Left lung (tissue), 4 donors: ENCODE measurements at regions not wholly inside any gene's neighbourhood (a gene's known extent, or its start where the extent isn't known, plus 50 kb on each side); places are given as distances from the start of the nearest gene placed in this dataset.
A peak's percentile ranks its signal among the peaks of the same experiment; 100 is the strongest.

Experiments used
- ATAC-seq: fragments of 200-7000 bp; cut with Tn5 transposase; one replicate; pipeline ENCODE4 v1.9.1; 2020; ENCODE audit warnings: moderate library complexity
- DNase-seq, 4 donors: peaks; one replicate each; pipeline ENCODE4 v3.0.0-alpha.2; 2013 to 2020
- H3K27ac ChIP-seq, 2 donors: fragments of 200-600 bp; sonication (generic) in 1 of 2; one replicate each; pipeline versions ENCODE4 v1.5.0 to v1.8.0; 2020 to 2021
- H3K27me3 ChIP-seq, 2 donors: fragments of 200-600 bp; sonication (generic) in 1 of 2; one replicate each; pipeline versions ENCODE4 v1.5.0 to v1.8.0; 2020 to 2021
- H3K36me3 ChIP-seq, 2 donors: fragments of 200-600 bp; sonication (generic) in 1 of 2; one replicate each; pipeline versions ENCODE4 v1.5.0 to v1.8.0; 2020 to 2021
- H3K4me1 ChIP-seq, 2 donors: fragments of 200-600 bp; one replicate each; pipeline ENCODE4 v1.8.0; 2021
- H3K4me3 ChIP-seq, 2 donors: fragments of 200-600 bp; sonication (generic) in 1 of 2; one replicate each; pipeline versions ENCODE4 v1.5.0 to v1.8.0; 2020 to 2021; ENCODE audit warnings: mild to moderate bottlenecking in 1 of 2
- H3K9me3 ChIP-seq, 2 donors: fragments of 200-600 bp; sonication (generic) in 1 of 2; one replicate each; pipeline versions ENCODE4 v1.5.0 to v1.8.0; 2020 to 2021
- intact Hi-C, 2 donors: fragments of 100-400 bp; cut with DNase I; formaldehyde crosslinking; loops; one replicate each; pipeline versions ENCODE4 v1.11.2 to v1.14.2; 2022
- TF ChIP-seq, protein P1 (sequence below), 2 donors: fragments of 200-600 bp; sonication (generic) in 1 of 2; IDR thresholded peaks; one replicate each; pipeline versions ENCODE4 v1.5.0 to v1.8.0; 2021; ENCODE audit warnings: antibody characterized with exemption in 2 of 2
- donor health status: DM: no; HTN: yes; CAD: no.
- donor health status: DM: no; HTN: no; CAD: no.

DNA sequence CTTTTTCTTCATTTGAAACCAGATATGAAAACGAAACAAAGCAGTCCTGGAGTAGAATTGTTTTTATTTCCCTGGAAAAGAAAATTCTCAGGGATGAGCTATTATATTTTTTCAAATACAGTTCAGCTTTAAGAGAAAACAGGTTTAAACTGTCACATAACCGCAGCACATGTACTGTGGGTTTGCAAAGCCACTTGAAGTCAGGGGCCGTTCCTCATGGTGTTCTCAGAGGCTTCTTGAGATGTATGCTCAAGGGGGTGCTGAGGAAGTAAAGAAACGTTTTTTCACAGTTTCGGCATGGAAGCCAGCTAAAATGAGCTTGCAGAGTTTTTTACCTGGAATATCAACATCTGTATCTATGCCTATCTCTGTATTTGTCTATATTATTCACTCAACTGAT is 225.3 kb downstream of the MC4R start:
- DNase-seq (peak in 2 of 4 donors; percentile 39 to 53), ATAC-seq (peak; percentile 77)
- TF ChIP-seq, protein P1, sequence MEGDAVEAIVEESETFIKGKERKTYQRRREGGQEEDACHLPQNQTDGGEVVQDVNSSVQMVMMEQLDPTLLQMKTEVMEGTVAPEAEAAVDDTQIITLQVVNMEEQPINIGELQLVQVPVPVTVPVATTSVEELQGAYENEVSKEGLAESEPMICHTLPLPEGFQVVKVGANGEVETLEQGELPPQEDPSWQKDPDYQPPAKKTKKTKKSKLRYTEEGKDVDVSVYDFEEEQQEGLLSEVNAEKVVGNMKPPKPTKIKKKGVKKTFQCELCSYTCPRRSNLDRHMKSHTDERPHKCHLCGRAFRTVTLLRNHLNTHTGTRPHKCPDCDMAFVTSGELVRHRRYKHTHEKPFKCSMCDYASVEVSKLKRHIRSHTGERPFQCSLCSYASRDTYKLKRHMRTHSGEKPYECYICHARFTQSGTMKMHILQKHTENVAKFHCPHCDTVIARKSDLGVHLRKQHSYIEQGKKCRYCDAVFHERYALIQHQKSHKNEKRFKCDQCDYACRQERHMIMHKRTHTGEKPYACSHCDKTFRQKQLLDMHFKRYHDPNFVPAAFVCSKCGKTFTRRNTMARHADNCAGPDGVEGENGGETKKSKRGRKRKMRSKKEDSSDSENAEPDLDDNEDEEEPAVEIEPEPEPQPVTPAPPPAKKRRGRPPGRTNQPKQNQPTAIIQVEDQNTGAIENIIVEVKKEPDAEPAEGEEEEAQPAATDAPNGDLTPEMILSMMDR (IDR thresholded peaks at IDR 0.05) = no peak
- Histone ChIP-seq H3K4me3 (no peak overlapping the region), H3K4me1 (no peaks in the 10 kb centered on the region), H3K27me3 (no peaks in the 10 kb centered on the region), H3K27ac (no peak overlapping the region), H3K36me3 (no peaks in the 10 kb centered on the region), H3K9me3 (no peaks in the 10 kb centered on the region)
- intact Hi-C loops = no loop called here

DNA sequence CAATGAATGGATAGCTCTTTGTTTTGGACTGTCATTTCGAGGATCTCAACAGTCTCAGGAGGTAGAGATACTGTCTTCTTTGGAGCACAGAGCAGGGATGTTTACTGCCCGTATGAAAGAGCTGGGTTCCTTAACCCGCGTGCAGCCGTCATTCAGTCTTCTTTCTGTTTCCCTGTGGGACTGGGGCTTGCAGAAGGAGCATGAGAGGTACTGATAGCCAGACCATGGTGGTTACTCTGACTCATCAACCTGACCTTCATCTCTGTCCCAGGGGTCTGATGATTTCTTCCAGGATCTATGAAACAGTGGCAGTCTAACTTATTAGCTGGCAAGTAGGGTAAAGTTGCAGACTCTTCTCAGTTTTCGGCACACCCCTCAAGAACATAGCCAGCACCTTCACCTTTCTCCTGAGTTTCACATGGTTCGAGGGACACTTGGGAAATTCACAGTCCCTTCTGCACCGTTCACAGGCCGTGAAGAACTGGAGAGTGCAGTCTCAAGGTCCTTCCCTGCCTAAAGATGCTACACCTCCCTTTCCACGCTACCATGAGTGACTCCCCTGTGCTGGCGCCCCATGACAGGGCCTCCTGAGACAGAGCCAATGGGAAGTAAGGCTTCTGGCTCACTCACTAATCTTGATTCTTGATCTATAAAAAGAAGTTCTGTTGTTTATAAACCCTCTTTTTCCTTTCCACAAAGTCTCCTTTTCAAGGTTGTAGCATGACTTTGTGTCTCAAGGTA is 226.2 kb downstream of the MC4R start:
- ATAC-seq = no peak

DNA sequence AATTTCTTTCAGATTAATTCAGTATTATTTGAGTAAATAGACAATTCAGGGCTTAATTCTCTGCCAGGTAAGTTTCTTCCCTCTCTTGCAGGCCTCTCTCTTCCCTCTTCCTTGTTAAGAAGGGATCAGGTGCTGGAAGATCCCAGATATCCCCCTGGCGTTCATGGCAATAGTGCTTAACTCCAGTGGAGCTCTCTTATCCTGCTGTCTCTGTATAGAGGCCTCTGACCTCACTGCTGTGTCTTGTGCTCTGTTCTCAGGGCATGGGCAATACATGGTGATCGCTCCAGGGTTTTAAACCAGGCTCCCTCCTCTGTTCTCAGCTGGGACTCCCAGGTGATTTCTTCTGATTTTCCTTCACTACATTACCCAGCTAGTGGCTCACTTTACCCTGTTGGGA is 226.8 kb downstream of the MC4R start:
- no peak overlapping the region for H3K27ac ChIP-seq
- no peaks in the 10 kb centered on the region for H3K9me3 ChIP-seq
- H3K4me1 ChIP-seq = no peaks in the 10 kb centered on the region
- no peak for DNase-seq
- TF ChIP-seq, protein P1 (IDR thresholded peaks at IDR 0.05) = no peak
- no peak for ATAC-seq
- no peaks in the 10 kb centered on the region for H3K27me3 ChIP-seq
- intact Hi-C loops = no loop called here
- H3K36me3 ChIP-seq = no peaks in the 10 kb centered on the region
- H3K4me3 ChIP-seq = no peak overlapping the region

More for the DNA sequence above, 226.2 kb downstream of the MC4R start:
- Histone ChIP-seq H3K27ac (no peak overlapping the region), H3K36me3 (no peaks in the 10 kb centered on the region), H3K9me3 (no peaks in the 10 kb centered on the region), H3K4me1 (no peaks in the 10 kb centered on the region), H3K4me3 (no peak overlapping the region), H3K27me3 (no peaks in the 10 kb centered on the region)
- TF ChIP-seq, protein P1 (IDR thresholded peaks at IDR 0.05) = no peak
- intact Hi-C loops = no loop called here
- no peak for DNase-seq

DNA sequence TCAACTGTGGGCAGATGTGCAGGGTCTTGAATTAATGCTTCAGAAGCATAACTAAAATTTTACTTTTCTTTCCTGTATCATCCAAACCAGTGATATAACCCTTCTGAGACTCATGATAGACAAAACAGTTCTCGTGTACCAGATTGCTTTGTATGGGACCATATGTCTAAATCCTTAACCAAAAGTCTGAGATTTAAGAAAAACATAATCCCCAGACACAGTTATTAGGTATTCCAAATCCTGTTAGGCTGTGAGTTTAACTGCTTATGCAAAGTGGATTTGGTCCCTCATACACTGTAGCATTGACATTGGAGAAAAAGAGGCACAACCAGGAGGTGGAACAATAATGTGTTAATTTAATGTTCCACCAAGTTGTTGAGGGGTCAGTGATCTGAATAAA is 235.0 kb downstream of the PMAIP1 start:
- Histone ChIP-seq H3K27ac (no peak overlapping the region), H3K27me3 (no peaks in the 10 kb centered on the region), H3K36me3 (no peaks in the 10 kb centered on the region), H3K9me3 (no peaks in the 10 kb centered on the region), H3K4me1 (no peaks in the 10 kb centered on the region), H3K4me3 (no peak overlapping the region)
- TF ChIP-seq, protein P1 (IDR thresholded peaks at IDR 0.05) = no peak
- DNase-seq (no peak), ATAC-seq (no peak)
- intact Hi-C loops = no loop called here

DNA sequence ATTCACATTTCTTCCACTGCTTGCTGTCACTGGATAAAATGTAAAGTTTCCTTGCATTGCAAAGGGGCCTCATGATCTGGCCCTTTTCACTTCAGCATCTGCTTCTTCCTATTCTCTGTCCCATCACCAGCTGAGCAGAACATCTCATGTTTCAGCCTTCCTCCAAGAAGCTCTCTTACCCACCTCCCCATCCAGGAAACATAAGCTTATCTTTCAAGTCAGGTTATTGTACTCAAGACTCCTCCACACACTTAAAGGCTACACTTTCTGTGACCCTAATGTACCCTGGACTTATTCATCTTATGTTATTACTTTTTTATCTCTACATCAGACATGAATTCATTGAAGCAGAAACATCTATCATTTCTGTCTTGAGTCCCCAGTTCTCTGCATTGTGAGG is 230.5 kb downstream of the PMAIP1 start:
- no peaks in the 10 kb centered on the region for H3K27me3 ChIP-seq
- H3K4me1 ChIP-seq = no peaks in the 10 kb centered on the region
- ATAC-seq (no peak), DNase-seq (no peak)
- H3K36me3 ChIP-seq = no peaks in the 10 kb centered on the region
- no peaks in the 10 kb centered on the region for H3K9me3 ChIP-seq
- TF ChIP-seq, protein P1 (IDR thresholded peaks at IDR 0.05) = no peak
- intact Hi-C loops = no loop called here
- H3K27ac ChIP-seq = no peak overlapping the region
- no peak overlapping the region for H3K4me3 ChIP-seq
